ENCODE measurements at regions not wholly inside any gene's neighbourhood (a gene's known extent, or its start where the extent isn't known, plus 50 kb on each side); places are given as distances from the start of the nearest gene placed in this dataset.

DNA sequence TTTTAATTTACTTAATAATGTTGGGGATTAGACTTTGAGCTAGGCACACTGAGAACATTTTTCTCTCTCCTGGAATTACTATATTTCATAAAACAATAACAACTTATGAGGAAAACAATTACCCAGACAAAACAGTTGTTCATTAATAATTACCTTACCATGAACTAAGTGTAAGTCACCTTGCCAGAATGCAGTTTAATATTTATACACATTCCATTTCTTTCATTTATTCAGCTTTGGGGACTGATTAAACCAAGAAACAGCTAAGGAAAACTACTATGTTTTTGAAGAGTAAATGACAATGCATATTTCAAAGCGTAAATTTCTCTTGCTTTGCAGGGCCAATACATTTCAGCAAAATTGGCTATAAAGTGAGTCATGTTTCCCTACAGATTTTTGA, 616.2 kb downstream of the PRELID2 start:
- FAIRE-seq (no peak), DNase-seq (ENCODE audit: low read depth, low spot score) (no peak)
- Histone ChIP-seq H3K9me1 (ENCODE audit: control insufficient read depth, extremely low read depth, insufficient read depth, low read length) (no peaks in the 10 kb centered on the region), H3K36me3 (ENCODE audit: control insufficient read depth in 2 of 2, extremely low read depth in 1 of 2, insufficient read depth in 2 of 2, low read length in 2 of 2) (no peaks in the 10 kb centered on the region), H4K20me1 (ENCODE audit: control insufficient read depth, extremely low read depth, insufficient read depth, low read length) (no peaks in the 10 kb centered on the region), H3K27ac (ENCODE audit: control insufficient read depth, insufficient read depth, low read length) (no peak overlapping the region), H2AFZ (ENCODE audit: control insufficient read depth, low read length) (no peak overlapping the region), H3K27me3 (ENCODE audit: control insufficient read depth, extremely low read depth, insufficient read depth, low read length) (no peaks in the 10 kb centered on the region), H3K4me3 (ENCODE audit: control insufficient read depth in 2 of 3, extremely low read depth in 1 of 3, insufficient read depth in 2 of 3, low read depth in 1 of 3, low read length in 3 of 3) (no peak overlapping the region), H3K79me2 (ENCODE audit: control insufficient read depth, insufficient read depth, low read length) (no peaks in the 10 kb centered on the region), H3K9me3 (ENCODE audit: control insufficient read depth, low read depth, low read length) (no peaks in the 10 kb centered on the region), H3K4me2 (ENCODE audit: control insufficient read depth, extremely low read depth, insufficient read depth, low read depth, low read length) (no peak overlapping the region), H3K9ac (ENCODE audit: control insufficient read depth, extremely low read depth, insufficient read depth, low read length) (no peak overlapping the region), H3K4me1 (ENCODE audit: control insufficient read depth, extremely low read depth, insufficient read depth, low read length) (no peaks in the 10 kb centered on the region)
- no peak for TF ChIP-seq EZH2 (IDR thresholded peaks at IDR 0.05; ENCODE audit: low read length)
- TF ChIP-seq, protein P1, sequence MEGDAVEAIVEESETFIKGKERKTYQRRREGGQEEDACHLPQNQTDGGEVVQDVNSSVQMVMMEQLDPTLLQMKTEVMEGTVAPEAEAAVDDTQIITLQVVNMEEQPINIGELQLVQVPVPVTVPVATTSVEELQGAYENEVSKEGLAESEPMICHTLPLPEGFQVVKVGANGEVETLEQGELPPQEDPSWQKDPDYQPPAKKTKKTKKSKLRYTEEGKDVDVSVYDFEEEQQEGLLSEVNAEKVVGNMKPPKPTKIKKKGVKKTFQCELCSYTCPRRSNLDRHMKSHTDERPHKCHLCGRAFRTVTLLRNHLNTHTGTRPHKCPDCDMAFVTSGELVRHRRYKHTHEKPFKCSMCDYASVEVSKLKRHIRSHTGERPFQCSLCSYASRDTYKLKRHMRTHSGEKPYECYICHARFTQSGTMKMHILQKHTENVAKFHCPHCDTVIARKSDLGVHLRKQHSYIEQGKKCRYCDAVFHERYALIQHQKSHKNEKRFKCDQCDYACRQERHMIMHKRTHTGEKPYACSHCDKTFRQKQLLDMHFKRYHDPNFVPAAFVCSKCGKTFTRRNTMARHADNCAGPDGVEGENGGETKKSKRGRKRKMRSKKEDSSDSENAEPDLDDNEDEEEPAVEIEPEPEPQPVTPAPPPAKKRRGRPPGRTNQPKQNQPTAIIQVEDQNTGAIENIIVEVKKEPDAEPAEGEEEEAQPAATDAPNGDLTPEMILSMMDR (optimal IDR thresholded peaks at IDR 0.05 in 1 of 3, IDR thresholded peaks at IDR 0.05 in 1 of 3, conservative IDR thresholded peaks at IDR 0.05 in 1 of 3; ENCODE audit: extremely low read depth in 1 of 3, insufficient read depth in 2 of 3, low read length in 3 of 3): no peak
- dilution Hi-C loops (cut with MboI; ENCODE audit: extremely low pct_ligation_motif_present, low sequenced_read_pairs): no loop called here

DNA sequence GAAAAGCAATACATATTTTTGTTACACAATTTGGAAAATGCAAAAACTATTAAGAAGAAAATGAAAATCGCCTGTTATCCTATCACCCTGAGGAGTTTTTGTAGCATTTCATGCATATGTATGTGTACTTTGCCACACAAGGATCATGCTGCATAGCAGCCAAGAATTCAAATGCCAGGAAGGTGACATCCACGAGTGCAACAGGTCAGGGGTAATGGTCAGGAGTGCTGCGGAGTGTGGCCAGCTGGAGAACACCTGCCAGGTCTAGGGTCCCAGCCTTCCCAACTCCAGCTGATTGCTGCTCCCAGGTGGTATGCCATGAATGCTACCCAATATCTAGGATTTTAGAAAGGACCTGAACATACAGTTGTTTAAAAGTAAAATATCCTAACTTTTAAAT, 617.1 kb downstream of the PRELID2 start:
- no peaks in the 10 kb centered on the region for H3K9me3 ChIP-seq (ENCODE audit: control insufficient read depth, low read depth, low read length)
- H4K20me1 ChIP-seq (ENCODE audit: control insufficient read depth, extremely low read depth, insufficient read depth, low read length): no peaks in the 10 kb centered on the region
- H3K79me2 ChIP-seq (ENCODE audit: control insufficient read depth, insufficient read depth, low read length): no peaks in the 10 kb centered on the region
- H3K4me2 ChIP-seq (ENCODE audit: control insufficient read depth, extremely low read depth, insufficient read depth, low read depth, low read length): no peak overlapping the region
- H3K9me1 ChIP-seq (ENCODE audit: control insufficient read depth, extremely low read depth, insufficient read depth, low read length): no peaks in the 10 kb centered on the region
- no peak overlapping the region for H2AFZ ChIP-seq (ENCODE audit: control insufficient read depth, low read length)
- no peak overlapping the region for H3K27ac ChIP-seq (ENCODE audit: control insufficient read depth, insufficient read depth, low read length)
- no peak overlapping the region for H3K9ac ChIP-seq (ENCODE audit: control insufficient read depth, extremely low read depth, insufficient read depth, low read length)
- no peaks in the 10 kb centered on the region for H3K4me1 ChIP-seq (ENCODE audit: control insufficient read depth, extremely low read depth, insufficient read depth, low read length)
- dilution Hi-C loops (cut with MboI; ENCODE audit: extremely low pct_ligation_motif_present, low sequenced_read_pairs): no loop called here
- no peak overlapping the region for H3K4me3 ChIP-seq (ENCODE audit: control insufficient read depth in 2 of 3, extremely low read depth in 1 of 3, insufficient read depth in 2 of 3, low read depth in 1 of 3, low read length in 3 of 3)
- FAIRE-seq (no peak), DNase-seq (ENCODE audit: low read depth, low spot score) (no peak)
- TF ChIP-seq EZH2 (IDR thresholded peaks at IDR 0.05; ENCODE audit: low read length): no peak
- TF ChIP-seq, protein P1 (optimal IDR thresholded peaks at IDR 0.05 in 1 of 3, IDR thresholded peaks at IDR 0.05 in 1 of 3, conservative IDR thresholded peaks at IDR 0.05 in 1 of 3; ENCODE audit: extremely low read depth in 1 of 3, insufficient read depth in 2 of 3, low read length in 3 of 3): no peak
- no peaks in the 10 kb centered on the region for H3K27me3 ChIP-seq (ENCODE audit: control insufficient read depth, extremely low read depth, insufficient read depth, low read length)
- no peaks in the 10 kb centered on the region for H3K36me3 ChIP-seq (ENCODE audit: control insufficient read depth in 2 of 2, extremely low read depth in 1 of 2, insufficient read depth in 2 of 2, low read length in 2 of 2)

All from keratinocyte (primary cell).